Spleen (tissue), 11 donors: ENCODE measurements at regions not wholly inside any gene's neighbourhood (a gene's known extent, or its start where the extent isn't known, plus 50 kb on each side); places are given as distances from the start of the nearest gene placed in this dataset.

Source experiments
- DNase-seq: peaks from one replicate; pipeline ENCODE4 v3.0.0-alpha.2; 2020
- H3K27ac ChIP-seq, 8 donors: fragments of 200-600 bp; sonication (generic) in 7 of 8; 1 replicate in 4 of 8; 2 replicates in 4 of 8; pipeline versions ENCODE4 v1.5.0 to v1.8.0; 2016 to 2021; ENCODE audit warnings: inconsistent platforms in 4 of 8, mild to moderate bottlenecking in 4 of 8, moderate library complexity in 1 of 8
- H3K27me3 ChIP-seq, 7 donors: fragments of 200-600 bp; sonication (generic) in 6 of 7; replicated peaks in 1 of 7; 1 replicate in 4 of 7; 2 replicates in 3 of 7; pipeline versions ENCODE4 v1.5.0 to v1.8.0; 2016 to 2021; ENCODE audit warnings: inconsistent platforms in 3 of 7, mild to moderate bottlenecking in 1 of 7
- H3K36me3 ChIP-seq, 6 donors: fragments of 200-600 bp; sonication (generic) in 5 of 6; 1 replicate in 4 of 6; 2 replicates in 2 of 6; pipeline versions ENCODE4 v1.5.0 to v1.8.0; 2016 to 2021; ENCODE audit warnings: inconsistent platforms in 2 of 6
- H3K4me1 ChIP-seq, 6 donors: fragments of 200-600 bp; sonication (generic) in 5 of 6; 1 replicate in 3 of 6; 2 replicates in 3 of 6; pipeline versions ENCODE4 v1.5.0 to v1.8.0; 2016 to 2021; ENCODE audit warnings: inconsistent platforms in 3 of 6
- H3K4me3 ChIP-seq, 8 donors: fragments of 200-600 bp; sonication (generic) in 7 of 8; 1 replicate in 4 of 8; 2 replicates in 4 of 8; pipeline versions ENCODE4 v1.5.0 to v1.8.0; 2016 to 2021; ENCODE audit warnings: inconsistent platforms in 4 of 8, mild to moderate bottlenecking in 4 of 8, moderate library complexity in 2 of 8
- H3K9me3 ChIP-seq, 8 donors: fragments of 200-600 bp; sonication (generic) in 7 of 8; 1 replicate in 4 of 8; 2 replicates in 4 of 8; pipeline versions ENCODE4 v1.5.0 to v1.8.0; 2016 to 2021; ENCODE audit warnings: inconsistent platforms in 4 of 8
- CTCF ChIP-seq, 11 experiments: fragments of 200-600 bp in 7 of 11; fragments of 450-650 bp in 4 of 11; sonication (generic) in 4 of 11; IDR thresholded peaks in 8 of 11; conservative IDR thresholded peaks in 3 of 11; 1 replicate in 7 of 11; 2 replicates in 4 of 11; pipeline versions ENCODE4 v1.4.0 to v1.8.0; 2016 to 2021; ENCODE audit warnings: antibody characterized with exemption in 11 of 11, inconsistent platforms in 4 of 11, mild to moderate bottlenecking in 1 of 11
- POLR2A ChIP-seq, 3 donors: fragments of 450-650 bp; IDR thresholded peaks; one replicate each; pipeline ENCODE4 v1.5.1; 2017; ENCODE audit warnings: antibody characterized with exemption in 3 of 3, mild to moderate bottlenecking in 1 of 3
- POLR2AphosphoS5 ChIP-seq, 3 donors: sonication (generic); formaldehyde crosslinking; IDR thresholded peaks; one replicate each; pipeline ENCODE4 v1.5.1; 2017; ENCODE audit warnings: antibody characterized with exemption in 3 of 3
- WGBS, 5 donors: extraction: QIAGEN DNeasy Blood & Tissue Kit in 3 of 5; methylation state at CpG; one replicate each; pipeline versions ENCODE4 v1.1.5 to v1.1.7; 2013 to 2018; 5-methylcytosine and 5-hydroxymethylcytosine counted together
- intact Hi-C: fragments of 100-400 bp; cut with DNase I; formaldehyde crosslinking; loops from one replicate; pipeline ENCODE4 v1.15.0; 2023; ENCODE audit warnings: low total_unique reads
- donor health status: healthy with polysubstance abuse.
- donor health status: DM: no; HTN: no; CAD: no; lungs with moderate emphysema.
- donor health status: DM: no; HTN: no; CAD: no.
- donor health status: Bipolar disorder and iron deficiency.
- donor health status: healthy.
- donor health status: DM: no; HTN: no; CAD: no.
- donor health status: DM: yes; HTN: yes; CAD: no.

- no peak overlapping the region for H3K27ac ChIP-seq
- TF ChIP-seq POLR2A (IDR thresholded peaks at IDR 0.05) (no peak), CTCF (IDR thresholded peaks at IDR 0.05 in 8 of 11, conservative IDR thresholded peaks at IDR 0.05 in 3 of 11) (no peak), POLR2AphosphoS5 (IDR thresholded peaks at IDR 0.05) (no peak)
- no peak overlapping the region for H3K4me3 ChIP-seq
- intact Hi-C loops, result no loop called here
- H3K9me3 ChIP-seq, result no peaks in the 10 kb centered on the region
- H3K27me3 ChIP-seq, result no peaks in the 10 kb centered on the region
- 74 to 89% (median 82%) methylated on average over 6 of the region's 6 CpGs for WGBS, 5 donors
- no peaks in the 10 kb centered on the region for H3K36me3 ChIP-seq
- no peaks in the 10 kb centered on the region for H3K4me1 ChIP-seq
- no peak for DNase-seq
These were observed 258.1 kb downstream of the KLF6 start for GRCh38 chr10:3526727-3527501.

- H3K27ac ChIP-seq, result no peak overlapping the region
- no peaks in the 10 kb centered on the region for H3K9me3 ChIP-seq
- H3K4me1 ChIP-seq, result no peaks in the 10 kb centered on the region
- H3K4me3 ChIP-seq, result no peak overlapping the region
- TF ChIP-seq POLR2AphosphoS5 (IDR thresholded peaks at IDR 0.05) (no peak), CTCF (IDR thresholded peaks at IDR 0.05 in 8 of 11, conservative IDR thresholded peaks at IDR 0.05 in 3 of 11) (no peak), POLR2A (IDR thresholded peaks at IDR 0.05) (no peak)
- H3K36me3 ChIP-seq, result no peaks in the 10 kb centered on the region
- DNase-seq, result no peak
- intact Hi-C loops, result no loop called here
- 83 to 95% (median 89%) methylated on average over 11 of the region's 11 CpGs for WGBS, 5 donors
- no peaks in the 10 kb centered on the region for H3K27me3 ChIP-seq
These were observed 259.1 kb downstream of the KLF6 start for GRCh38 chr10:3525832-3526449.

- Histone ChIP-seq H3K36me3 (no peaks in the 10 kb centered on the region), H3K27me3 (no peaks in the 10 kb centered on the region), H3K4me1 (no peaks in the 10 kb centered on the region), H3K27ac (no peak overlapping the region), H3K4me3 (no peak overlapping the region), H3K9me3 (no peaks in the 10 kb centered on the region)
- DNase-seq, result no peak
- 85 to 89% (median 85%) methylated on average over 7 of the region's 7 CpGs for WGBS, 5 donors
- intact Hi-C loops, result no loop called here
- TF ChIP-seq POLR2AphosphoS5 (IDR thresholded peaks at IDR 0.05) (no peak), POLR2A (IDR thresholded peaks at IDR 0.05) (no peak), CTCF (IDR thresholded peaks at IDR 0.05 in 8 of 11, conservative IDR thresholded peaks at IDR 0.05 in 3 of 11) (no peak)
These were observed 260.7 kb downstream of the KLF6 start for GRCh38 chr10:3524086-3524960.
